Testis (tissue), 2 donors: ENCODE measurements at regions not wholly inside any gene's neighbourhood (a gene's known extent, or its start where the extent isn't known, plus 50 kb on each side); places are given as distances from the start of the nearest gene placed in this dataset.

Source experiments
- POLR2A ChIP-seq: fragments of 450-650 bp; IDR thresholded peaks from one replicate; pipeline ENCODE4 v1.6.1; 2017; ENCODE audit warnings: antibody characterized with exemption, mild to moderate bottlenecking, moderate library complexity
- TF ChIP-seq, protein P1 (sequence below), 3 experiments: fragments of 450-650 bp in 2 of 3; fragments of 200-600 bp in 1 of 3; sonication (generic) in 1 of 3; IDR thresholded peaks; one replicate each; pipeline ENCODE4 v1.5.1; 2016 to 2019; ENCODE audit warnings: antibody characterized with exemption in 3 of 3, mild to moderate bottlenecking in 2 of 3, moderate library complexity in 1 of 3

DNA sequence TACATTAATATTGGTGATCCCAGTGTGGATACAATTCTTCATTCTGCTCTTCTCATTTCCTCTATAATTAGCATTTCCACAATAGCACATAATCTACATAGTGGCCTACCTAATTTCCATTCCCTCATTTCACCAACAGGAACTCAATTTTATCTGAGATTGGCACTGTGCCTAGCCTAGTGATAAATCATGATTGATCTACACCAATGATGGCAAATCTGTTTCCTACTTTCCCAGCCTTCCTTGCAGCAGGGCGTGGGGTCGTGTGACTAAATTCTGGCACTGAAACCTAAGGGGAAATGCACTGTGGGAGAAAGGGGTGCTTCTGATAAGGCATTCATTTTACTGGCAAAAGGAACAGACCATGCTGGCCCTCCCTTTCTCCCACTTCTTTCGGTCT, 66.6 kb upstream of the TOM1L1 start:
- TF ChIP-seq, protein P1, sequence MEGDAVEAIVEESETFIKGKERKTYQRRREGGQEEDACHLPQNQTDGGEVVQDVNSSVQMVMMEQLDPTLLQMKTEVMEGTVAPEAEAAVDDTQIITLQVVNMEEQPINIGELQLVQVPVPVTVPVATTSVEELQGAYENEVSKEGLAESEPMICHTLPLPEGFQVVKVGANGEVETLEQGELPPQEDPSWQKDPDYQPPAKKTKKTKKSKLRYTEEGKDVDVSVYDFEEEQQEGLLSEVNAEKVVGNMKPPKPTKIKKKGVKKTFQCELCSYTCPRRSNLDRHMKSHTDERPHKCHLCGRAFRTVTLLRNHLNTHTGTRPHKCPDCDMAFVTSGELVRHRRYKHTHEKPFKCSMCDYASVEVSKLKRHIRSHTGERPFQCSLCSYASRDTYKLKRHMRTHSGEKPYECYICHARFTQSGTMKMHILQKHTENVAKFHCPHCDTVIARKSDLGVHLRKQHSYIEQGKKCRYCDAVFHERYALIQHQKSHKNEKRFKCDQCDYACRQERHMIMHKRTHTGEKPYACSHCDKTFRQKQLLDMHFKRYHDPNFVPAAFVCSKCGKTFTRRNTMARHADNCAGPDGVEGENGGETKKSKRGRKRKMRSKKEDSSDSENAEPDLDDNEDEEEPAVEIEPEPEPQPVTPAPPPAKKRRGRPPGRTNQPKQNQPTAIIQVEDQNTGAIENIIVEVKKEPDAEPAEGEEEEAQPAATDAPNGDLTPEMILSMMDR (IDR thresholded peaks at IDR 0.05), result no peak
- no peak for TF ChIP-seq POLR2A
